ENCODE measurements at regions not wholly inside any gene's neighbourhood (a gene's known extent, or its start where the extent isn't known, plus 50 kb on each side); places are given as distances from the start of the nearest gene placed in this dataset.

- no peak for TF ChIP-seq CTCF (IDR thresholded peaks at IDR 0.05; ENCODE audit: low read length)
- no peak for TF ChIP-seq EZH2phosphoT487 (IDR thresholded peaks at IDR 0.05; ENCODE audit: low read length)
Observed at GRCh38 chr2:2389215-2389614, 58.1 kb upstream of the MYT1L start.

Data from MM.1S (cell line).